HepG2 (cell line): ENCODE measurements at regions not wholly inside any gene's neighbourhood (a gene's known extent, or its start where the extent isn't known, plus 50 kb on each side); places are given as distances from the start of the nearest gene placed in this dataset.

ENCODE experiments used
- ATAC-seq: fragments of 200-7000 bp; cut with Tn5 transposase; 3 replicates; pipeline ENCODE4 v1.9.1; 2020; ENCODE audit warnings: mild to moderate bottlenecking, moderate library complexity
- BruUV-seq: library from RNA; stranded (reverse); fragments of 400-500 nt; replicated peaks from 2 replicates; lab custom pipeline; 2021; lab: Mats Ljungman, UMichigan
- CTCF ChIA-PET: fragments of 300-600 bp; formaldehyde crosslinking; extraction: SDS; loops from one replicate; lab custom pipeline; 2021; ENCODE audit warnings: low total read pairs, inconsistent platforms, low intra/inter-chr PET ratio; lab: Yijun Ruan, JAX
- POLR2A ChIA-PET: fragments of 350-600 bp; sonication (Branson Sonifier 250); formaldehyde crosslinking; loops from one replicate; lab custom pipeline; 2020; ENCODE audit warnings: antibody characterized with exemption, inconsistent platforms; lab: Yijun Ruan, JAX
- DNase-seq: peaks from one replicate; pipeline ENCODE4 v3.0.0-alpha.2; 2015; ENCODE audit warnings: low spot score
- FAIRE-seq: peaks from 3 replicates; lab custom pipeline; 2011; peaks lifted over from hg19 to GRCh38; lab: Jason Lieb, UNC
- H2AFZ ChIP-seq: one replicate; pipeline ENCODE4 v1.6.1; 2011; ENCODE audit warnings: low read length, inconsistent platforms
- H3K27ac ChIP-seq: fragments of 300-600 bp; 3 replicates; pipeline ENCODE4 v1.8.0; 2011; ENCODE audit warnings: mixed run types, mild to moderate bottlenecking, mixed read lengths, low read length, inconsistent platforms; ENCODE audit not compliant: insufficient read depth; ENCODE audit errors: extremely low read length
- H3K27me3 ChIP-seq, 2 experiments: fragments of 200-600 bp in 1 of 2; 2 replicates in 1 of 2; 3 replicates in 1 of 2; pipeline versions ENCODE4 v1.6.0 to v1.8.0; 2011; ENCODE audit warnings: low read length in 2 of 2, mild to moderate bottlenecking in 2 of 2, moderate library complexity in 2 of 2, inconsistent platforms in 1 of 2; ENCODE audit not compliant: insufficient read depth in 2 of 2, control insufficient read depth in 1 of 2
- H3K36me3 ChIP-seq, 2 experiments: fragments of 200-600 bp in 1 of 2; replicated peaks in 1 of 2; 2 replicates in 1 of 2; 3 replicates in 1 of 2; pipeline versions ENCODE4 v1.5.1 to v1.8.0; 2011; ENCODE audit warnings: low read length in 2 of 2, inconsistent platforms in 1 of 2; ENCODE audit not compliant: insufficient read depth in 2 of 2, control insufficient read depth in 1 of 2
- H3K4me1 ChIP-seq: 2 replicates; pipeline ENCODE4 v1.5.1; 2012; ENCODE audit warnings: low read length, inconsistent platforms; ENCODE audit not compliant: insufficient read depth
- H3K4me2 ChIP-seq: 2 replicates; pipeline ENCODE4 v1.6.0; 2011; ENCODE audit warnings: low read depth, low read length, inconsistent platforms
- H3K4me3 ChIP-seq, 3 experiments: fragments of 200-600 bp in 1 of 3; sonication (generic), shearing (Covaris generic) in 1 of 3; replicated peaks in 1 of 3; 2 replicates each; pipeline ENCODE4 v1.5.1; 2011 to 2016; ENCODE audit warnings: low read length in 3 of 3, inconsistent platforms in 2 of 3, low read depth in 2 of 3, mild to moderate bottlenecking in 2 of 3, control low read depth in 1 of 3, mixed read lengths in 1 of 3; ENCODE audit not compliant: insufficient read depth in 1 of 3
- H3K79me2 ChIP-seq: one replicate; pipeline ENCODE4 v1.6.1; 2011; ENCODE audit warnings: low read length, inconsistent platforms; ENCODE audit not compliant: insufficient read depth
- H3K9ac ChIP-seq: 2 replicates; pipeline ENCODE4 v1.6.0; 2011; ENCODE audit warnings: mild to moderate bottlenecking, low read depth, low read length, inconsistent platforms; ENCODE audit not compliant: insufficient read depth
- H3K9me3 ChIP-seq: 2 replicates; pipeline ENCODE4 v1.5.1; 2012; ENCODE audit warnings: mild to moderate bottlenecking, low read length
- H4K20me1 ChIP-seq: 2 replicates; pipeline ENCODE4 v1.6.0; 2011; ENCODE audit warnings: inconsistent platforms, mild to moderate bottlenecking, low read length, moderate library complexity; ENCODE audit not compliant: insufficient read depth
- BRD4 ChIP-seq: sonication (generic); formaldehyde crosslinking; IDR thresholded peaks from 2 replicates; pipeline ENCODE4 v1.4.0; 2020; ENCODE audit warnings: missing genetic modification reagents
- CBFB ChIP-seq: sonication (generic); formaldehyde crosslinking; IDR thresholded peaks from 2 replicates; pipeline ENCODE4 v1.4.0; 2020; ENCODE audit warnings: missing genetic modification reagents
- CSRNP2 ChIP-seq: sonication (generic); formaldehyde crosslinking; conservative IDR thresholded peaks from 2 replicates; pipeline ENCODE4 v1.8.0; 2022; ENCODE audit warnings: low read depth, missing genetic modification reagents
- DRAP1 ChIP-seq: IDR thresholded peaks from 2 replicates; pipeline ENCODE4 v1.6.1; 2016; ENCODE audit warnings: missing genetic modification reagents, missing compliant biosample characterization
- KDM5B ChIP-seq: sonication (generic); formaldehyde crosslinking; IDR thresholded peaks from 2 replicates; pipeline ENCODE4 v1.4.0; 2020; ENCODE audit warnings: missing genetic modification reagents, mild to moderate bottlenecking, borderline replicate concordance
- MAFF ChIP-seq: IDR thresholded peaks from 2 replicates; pipeline ENCODE4 v1.6.1; 2011; ENCODE audit warnings: low read depth, low read length, improper control_type of control experiment
- NR2F2 ChIP-seq: IDR thresholded peaks from 2 replicates; pipeline ENCODE4 v1.6.1; 2012; ENCODE audit warnings: low read depth, inconsistent platforms, borderline replicate concordance
- ONECUT2 ChIP-seq: sonication (generic); formaldehyde crosslinking; IDR thresholded peaks from 2 replicates; pipeline ENCODE4 v1.4.0; 2020; ENCODE audit warnings: missing genetic modification reagents
- RBFOX2 ChIP-seq: fragments of 200-400 bp; formaldehyde crosslinking; IDR thresholded peaks from 2 replicates; pipeline ENCODE4 v1.6.1; 2017; ENCODE audit warnings: low read depth, mild to moderate bottlenecking, low read length
- RXRB ChIP-seq: IDR thresholded peaks from 2 replicates; pipeline ENCODE4 v1.6.1; 2016; ENCODE audit warnings: borderline replicate concordance, missing genetic modification reagents, missing compliant biosample characterization
- SNRNP70 ChIP-seq: fragments of 200-400 bp; formaldehyde crosslinking; IDR thresholded peaks from 2 replicates; pipeline ENCODE4 v1.6.1; 2017; ENCODE audit warnings: mild to moderate bottlenecking, low read depth, low read length, moderate library complexity
- in situ Hi-C: cut with HindIII; loops from 2 replicates; pipeline ENCODE4 v1.10.0; 2017; ENCODE audit warnings: low pct_unique_long_range_greater_than_20kb; ENCODE audit not compliant: extremely low pct_ligation_motif_present
- intact Hi-C: fragments of 100-400 bp; cut with micrococcal nuclease; formaldehyde crosslinking; loops from one replicate; pipeline ENCODE4 v1.10.0; 2022; ENCODE audit not compliant: unreplicated experiment
- TF ChIP-seq, protein P1 (sequence below): sonication (generic); formaldehyde crosslinking; IDR thresholded peaks from 2 replicates; pipeline ENCODE4 v1.5.1; 2020; ENCODE audit warnings: mild to moderate bottlenecking, missing genetic modification reagents, borderline replicate concordance
- TF ChIP-seq, protein P2 (sequence below): IDR thresholded peaks from 2 replicates; pipeline ENCODE4 v1.6.1; 2016; ENCODE audit warnings: mild to moderate bottlenecking

GRCh38 chr5:92944337-92944736 lies 636.7 kb downstream of the NR2F1-AS1 start (continued):
- TF ChIP-seq CSRNP2 (CRISPR knock-in tag): no peak
- peak; percentile 38; the same call in 1 of the 2 replicates for TF ChIP-seq BRD4 (CRISPR knock-in tag)
- peak; percentile 66; the same call in 1 of the 2 replicates for TF ChIP-seq RBFOX2
- TF ChIP-seq SNRNP70: no peak

- DNase-seq (peak; percentile 72), FAIRE-seq (no peak), ATAC-seq (peak; percentile 65)
- Histone ChIP-seq H3K79me2 (no peaks in the 10 kb centered on the region), H3K36me3 (no peaks in the 10 kb centered on the region), H3K4me3 (no peak overlapping the region), H4K20me1 (no peaks in the 10 kb centered on the region), H2AFZ (no peak overlapping the region), H3K27ac (peak overlapping the region; percentile 91), H3K4me2 (no peak overlapping the region; the same call in 1 of the 2 replicates), H3K4me1 (peaks cover 74% of the 10 kb centered on the region), H3K27me3 (no peaks in the 10 kb centered on the region), H3K9me3 (peaks cover 6% of the 10 kb centered on the region; the same call in 1 of the 2 replicates), H3K9ac (0 out of 2 replicates have a peak overlapping the region, but pooled peaks have one; percentile 23)
- in situ Hi-C loops: loop anchor here (10.0 kb wide), 1 partner anchor 302 kb away; no protein-coding TSS in a partner anchor
- POLR2A ChIA-PET: interaction anchor here (1.2 to 1.4 kb wide), 4 partner anchors 15 to 57 kb away, joined by 3 to 14 read pairs (median 4); no protein-coding TSS in a partner anchor
- intact Hi-C loops: loop anchor here (10.0 kb wide), 1 partner anchor 302 kb away; no protein-coding TSS in a partner anchor
- no TSS peak for BruUV-seq
- CTCF ChIA-PET: no interaction called here
- peak; percentile 45; the same call in 1 of the 2 replicates for TF ChIP-seq NR2F2
- TF ChIP-seq, protein P1, sequence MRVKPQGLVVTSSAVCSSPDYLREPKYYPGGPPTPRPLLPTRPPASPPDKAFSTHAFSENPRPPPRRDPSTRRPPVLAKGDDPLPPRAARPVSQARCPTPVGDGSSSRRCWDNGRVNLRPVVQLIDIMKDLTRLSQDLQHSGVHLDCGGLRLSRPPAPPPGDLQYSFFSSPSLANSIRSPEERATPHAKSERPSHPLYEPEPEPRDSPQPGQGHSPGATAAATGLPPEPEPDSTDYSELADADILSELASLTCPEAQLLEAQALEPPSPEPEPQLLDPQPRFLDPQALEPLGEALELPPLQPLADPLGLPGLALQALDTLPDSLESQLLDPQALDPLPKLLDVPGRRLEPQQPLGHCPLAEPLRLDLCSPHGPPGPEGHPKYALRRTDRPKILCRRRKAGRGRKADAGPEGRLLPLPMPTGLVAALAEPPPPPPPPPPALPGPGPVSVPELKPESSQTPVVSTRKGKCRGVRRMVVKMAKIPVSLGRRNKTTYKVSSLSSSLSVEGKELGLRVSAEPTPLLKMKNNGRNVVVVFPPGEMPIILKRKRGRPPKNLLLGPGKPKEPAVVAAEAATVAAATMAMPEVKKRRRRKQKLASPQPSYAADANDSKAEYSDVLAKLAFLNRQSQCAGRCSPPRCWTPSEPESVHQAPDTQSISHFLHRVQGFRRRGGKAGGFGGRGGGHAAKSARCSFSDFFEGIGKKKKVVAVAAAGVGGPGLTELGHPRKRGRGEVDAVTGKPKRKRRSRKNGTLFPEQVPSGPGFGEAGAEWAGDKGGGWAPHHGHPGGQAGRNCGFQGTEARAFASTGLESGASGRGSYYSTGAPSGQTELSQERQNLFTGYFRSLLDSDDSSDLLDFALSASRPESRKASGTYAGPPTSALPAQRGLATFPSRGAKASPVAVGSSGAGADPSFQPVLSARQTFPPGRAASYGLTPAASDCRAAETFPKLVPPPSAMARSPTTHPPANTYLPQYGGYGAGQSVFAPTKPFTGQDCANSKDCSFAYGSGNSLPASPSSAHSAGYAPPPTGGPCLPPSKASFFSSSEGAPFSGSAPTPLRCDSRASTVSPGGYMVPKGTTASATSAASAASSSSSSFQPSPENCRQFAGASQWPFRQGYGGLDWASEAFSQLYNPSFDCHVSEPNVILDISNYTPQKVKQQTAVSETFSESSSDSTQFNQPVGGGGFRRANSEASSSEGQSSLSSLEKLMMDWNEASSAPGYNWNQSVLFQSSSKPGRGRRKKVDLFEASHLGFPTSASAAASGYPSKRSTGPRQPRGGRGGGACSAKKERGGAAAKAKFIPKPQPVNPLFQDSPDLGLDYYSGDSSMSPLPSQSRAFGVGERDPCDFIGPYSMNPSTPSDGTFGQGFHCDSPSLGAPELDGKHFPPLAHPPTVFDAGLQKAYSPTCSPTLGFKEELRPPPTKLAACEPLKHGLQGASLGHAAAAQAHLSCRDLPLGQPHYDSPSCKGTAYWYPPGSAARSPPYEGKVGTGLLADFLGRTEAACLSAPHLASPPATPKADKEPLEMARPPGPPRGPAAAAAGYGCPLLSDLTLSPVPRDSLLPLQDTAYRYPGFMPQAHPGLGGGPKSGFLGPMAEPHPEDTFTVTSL (CRISPR knock-in tag): peak; percentile 88; the same call in 1 of the 2 replicates
- peak; percentile 65; the same call in 1 of the 2 replicates for TF ChIP-seq DRAP1 (CRISPR knock-in tag)
- TF ChIP-seq MAFF: 0 out of 2 replicates have a peak, but pooled peaks have one; percentile 2
- TF ChIP-seq RXRB: peak; percentile 78
- TF ChIP-seq ONECUT2 (CRISPR knock-in tag): peak; percentile 85
- no peak for TF ChIP-seq CBFB
- no peak for TF ChIP-seq KDM5B (CRISPR knock-in tag)
- TF ChIP-seq, protein P2, sequence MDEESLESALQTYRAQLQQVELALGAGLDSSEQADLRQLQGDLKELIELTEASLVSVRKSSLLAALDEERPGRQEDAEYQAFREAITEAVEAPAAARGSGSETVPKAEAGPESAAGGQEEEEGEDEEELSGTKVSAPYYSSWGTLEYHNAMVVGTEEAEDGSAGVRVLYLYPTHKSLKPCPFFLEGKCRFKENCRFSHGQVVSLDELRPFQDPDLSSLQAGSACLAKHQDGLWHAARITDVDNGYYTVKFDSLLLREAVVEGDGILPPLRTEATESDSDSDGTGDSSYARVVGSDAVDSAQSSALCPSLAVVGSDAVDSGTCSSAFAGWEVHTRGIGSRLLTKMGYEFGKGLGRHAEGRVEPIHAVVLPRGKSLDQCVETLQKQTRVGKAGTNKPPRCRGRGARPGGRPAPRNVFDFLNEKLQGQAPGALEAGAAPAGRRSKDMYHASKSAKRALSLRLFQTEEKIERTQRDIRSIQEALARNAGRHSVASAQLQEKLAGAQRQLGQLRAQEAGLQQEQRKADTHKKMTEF: peak; percentile 77
These were observed 638.3 kb downstream of the NR2F1-AS1 start for GRCh38 chr5:92942762-92943161.
